Mesendoderm (in vitro differentiated cells): ENCODE measurements at regions not wholly inside any gene's neighbourhood (a gene's known extent, or its start where the extent isn't known, plus 50 kb on each side); places are given as distances from the start of the nearest gene placed in this dataset.

ENCODE experiments used
- DNase-seq: peaks from one replicate; pipeline ENCODE4 v3.0.0; 2013
- H2AK5ac ChIP-seq: 2 replicates; pipeline ENCODE4 v1.6.1; 2013; ENCODE audit warnings: low read length, inconsistent platforms
- H2BK120ac ChIP-seq: 2 replicates; pipeline ENCODE4 v1.6.1; 2013; ENCODE audit warnings: low read depth, mild to moderate bottlenecking, low read length, moderate library complexity, mixed read lengths
- H2BK15ac ChIP-seq: replicated peaks from 2 replicates; pipeline ENCODE4 v1.6.1; 2013; ENCODE audit warnings: low read depth, mild to moderate bottlenecking, moderate library complexity
- H2BK5ac ChIP-seq: 2 replicates; pipeline ENCODE4 v1.6.1; 2013; ENCODE audit warnings: low read length, inconsistent platforms
- H3K18ac ChIP-seq: 2 replicates; pipeline ENCODE4 v1.6.1; 2013; ENCODE audit warnings: mild to moderate bottlenecking, low read length, mixed read lengths
- H3K23ac ChIP-seq: one replicate; pipeline ENCODE4 v1.6.1; 2013; ENCODE audit warnings: low read length
- H3K27ac ChIP-seq: 2 replicates; pipeline ENCODE4 v1.5.1; 2013; ENCODE audit warnings: low read depth, mild to moderate bottlenecking, inconsistent platforms, low read length, moderate library complexity
- H3K27me3 ChIP-seq: 2 replicates; pipeline ENCODE4 v1.6.1; 2013; ENCODE audit warnings: low read length, control low read depth, mild to moderate bottlenecking, inconsistent platforms; ENCODE audit not compliant: insufficient read depth, poor library complexity
- H3K36me3 ChIP-seq: 2 replicates; pipeline ENCODE4 v1.6.1; 2013; ENCODE audit warnings: low read length, inconsistent platforms; ENCODE audit not compliant: control insufficient read depth, insufficient read depth
- H3K4ac ChIP-seq: one replicate; pipeline ENCODE4 v1.6.1; 2013; ENCODE audit warnings: low read depth, mild to moderate bottlenecking, low read length, moderate library complexity
- H3K4me1 ChIP-seq: 2 replicates; pipeline ENCODE4 v1.6.1; 2013; ENCODE audit warnings: low read depth, low read length, inconsistent platforms; ENCODE audit not compliant: control insufficient read depth
- H3K4me2 ChIP-seq: 2 replicates; pipeline ENCODE4 v1.6.1; 2013; ENCODE audit warnings: low read length
- H3K4me3 ChIP-seq: 2 replicates; pipeline ENCODE4 v1.5.1; 2013; ENCODE audit warnings: mild to moderate bottlenecking, low read length
- H3K56ac ChIP-seq: one replicate; pipeline ENCODE4 v1.6.1; 2013; ENCODE audit warnings: low read length
- H3K79me1 ChIP-seq: 2 replicates; pipeline ENCODE4 v1.6.1; 2013; ENCODE audit warnings: low read length, inconsistent platforms
- H3K79me2 ChIP-seq: 2 replicates; pipeline ENCODE4 v1.6.1; 2013; ENCODE audit warnings: mild to moderate bottlenecking, low read length; ENCODE audit not compliant: control insufficient read depth, insufficient read depth
- H3K9ac ChIP-seq: 2 replicates; pipeline ENCODE4 v1.6.1; 2013; ENCODE audit warnings: low read length, inconsistent platforms
- H4K5ac ChIP-seq: one replicate; pipeline ENCODE4 v1.6.1; 2013; ENCODE audit warnings: low read length
- H4K8ac ChIP-seq: one replicate; pipeline ENCODE4 v1.6.1; 2013; ENCODE audit warnings: low read depth, mild to moderate bottlenecking, control low read depth, low read length, moderate library complexity
- WGBS: extraction: QIAGEN DNeasy Blood & Tissue Kit; methylation state at CpG from one replicate; pipeline ENCODE4 v1.1.7; 2013; ENCODE audit warnings: low lambda C conversion rate, missing lambda C conversion rate; ENCODE audit not compliant: insufficient coverage; ENCODE audit errors: extremely low coverage; 5-methylcytosine and 5-hydroxymethylcytosine counted together

GRCh38 chr4:176453658-176454057 lies 133.9 kb downstream of the SPCS3 start:
- no peak overlapping the region for H3K4me2 ChIP-seq

GRCh38 chr4:176464748-176465147 lies 145.0 kb downstream of the SPCS3 start:
- Histone ChIP-seq H2BK5ac (no peak overlapping the region), H3K4me3 (no peak overlapping the region), H3K23ac (no peak overlapping the region), H3K36me3 (no peaks in the 10 kb centered on the region), H3K4me2 (no peak overlapping the region), H4K8ac (no peak overlapping the region), H3K79me2 (no peaks in the 10 kb centered on the region), H3K4ac (no peak overlapping the region), H4K5ac (no peak overlapping the region), H3K56ac (no peak overlapping the region), H3K27me3 (no peaks in the 10 kb centered on the region), H3K27ac (no peak overlapping the region), H3K4me1 (no peaks in the 10 kb centered on the region), H2BK120ac (no peak overlapping the region), H2AK5ac (no peak overlapping the region), H3K18ac (no peak overlapping the region), H2BK15ac (no peak overlapping the region), H3K9ac (no peak overlapping the region), H3K79me1 (no peaks in the 10 kb centered on the region)
- WGBS: no CpG with 5 or more reads among the region's 2 CpGs
- DNase-seq: no peak

More at GRCh38 chr4:176453658-176454057, 133.9 kb downstream of the SPCS3 start:
- Histone ChIP-seq H4K8ac (no peak overlapping the region), H3K4me3 (no peak overlapping the region), H2AK5ac (no peak overlapping the region), H2BK15ac (no peak overlapping the region), H3K56ac (no peak overlapping the region), H3K4ac (no peak overlapping the region), H3K23ac (no peak overlapping the region), H4K5ac (no peak overlapping the region), H3K27ac (no peak overlapping the region), H3K36me3 (no peaks in the 10 kb centered on the region), H3K79me1 (no peaks in the 10 kb centered on the region), H3K4me1 (no peaks in the 10 kb centered on the region), H2BK5ac (no peak overlapping the region), H3K27me3 (no peaks in the 10 kb centered on the region), H2BK120ac (no peak overlapping the region), H3K18ac (no peak overlapping the region), H3K9ac (no peak overlapping the region), H3K79me2 (no peaks in the 10 kb centered on the region)
- WGBS: no CpG with 5 or more reads among the region's 2 CpGs
- DNase-seq: no peak

- H3K27ac ChIP-seq: no peak overlapping the region
- H3K79me2 ChIP-seq: no peaks in the 10 kb centered on the region
- no peak overlapping the region for H2BK15ac ChIP-seq
- H2BK5ac ChIP-seq: no peak overlapping the region
- H2AK5ac ChIP-seq: no peak overlapping the region
- no peaks in the 10 kb centered on the region for H3K36me3 ChIP-seq
- H4K5ac ChIP-seq: no peak overlapping the region
- no peak overlapping the region for H4K8ac ChIP-seq
- WGBS: no CpG with 5 or more reads among the region's 6 CpGs
- no peaks in the 10 kb centered on the region for H3K79me1 ChIP-seq
- no peak overlapping the region for H2BK120ac ChIP-seq
- DNase-seq: no peak
- no peak overlapping the region for H3K4me3 ChIP-seq
- no peak overlapping the region for H3K56ac ChIP-seq
- no peaks in the 10 kb centered on the region for H3K4me1 ChIP-seq
- no peak overlapping the region for H3K4me2 ChIP-seq
- no peak overlapping the region for H3K9ac ChIP-seq
- H3K23ac ChIP-seq: no peak overlapping the region
- H3K18ac ChIP-seq: no peak overlapping the region
- H3K4ac ChIP-seq: no peak overlapping the region
- no peaks in the 10 kb centered on the region for H3K27me3 ChIP-seq
Observed at GRCh38 chr4:176467001-176467400, 147.2 kb downstream of the SPCS3 start.

- H3K18ac ChIP-seq: no peak overlapping the region
- no peaks in the 10 kb centered on the region for H3K36me3 ChIP-seq
- no peak overlapping the region for H3K4me2 ChIP-seq
- no peak overlapping the region for H2BK5ac ChIP-seq
- no peak overlapping the region for H3K27ac ChIP-seq
- H3K79me2 ChIP-seq: no peaks in the 10 kb centered on the region
- no peak overlapping the region for H4K8ac ChIP-seq
- H2BK15ac ChIP-seq: no peak overlapping the region
- H2BK120ac ChIP-seq: no peak overlapping the region
- H3K56ac ChIP-seq: no peak overlapping the region
- no peak overlapping the region for H3K9ac ChIP-seq
- H3K4me1 ChIP-seq: no peaks in the 10 kb centered on the region
- no peak overlapping the region for H3K4ac ChIP-seq
- H3K27me3 ChIP-seq: no peaks in the 10 kb centered on the region
- H3K23ac ChIP-seq: no peak overlapping the region
- H2AK5ac ChIP-seq: no peak overlapping the region
- H3K79me1 ChIP-seq: no peaks in the 10 kb centered on the region
- no peak for DNase-seq
- no peak overlapping the region for H3K4me3 ChIP-seq
- no peak overlapping the region for H4K5ac ChIP-seq
Observed at GRCh38 chr4:176469546-176469945, 149.8 kb downstream of the SPCS3 start.

GRCh38 chr4:176470671-176471070 lies 150.9 kb downstream of the SPCS3 start:
- H2BK120ac ChIP-seq: no peak overlapping the region
- no peaks in the 10 kb centered on the region for H3K27me3 ChIP-seq
- H4K8ac ChIP-seq: no peak overlapping the region
- H3K36me3 ChIP-seq: no peaks in the 10 kb centered on the region
- no CpG with 5 or more reads among the region's 4 CpGs for WGBS
- H3K4me1 ChIP-seq: no peaks in the 10 kb centered on the region
- no peak overlapping the region for H4K5ac ChIP-seq
- H2BK5ac ChIP-seq: no peak overlapping the region
- no peak overlapping the region for H3K23ac ChIP-seq
- no peak overlapping the region for H2AK5ac ChIP-seq
- no peak overlapping the region for H3K18ac ChIP-seq
- H3K4me2 ChIP-seq: no peak overlapping the region
- no peak overlapping the region for H3K27ac ChIP-seq
- no peak for DNase-seq
- H3K9ac ChIP-seq: no peak overlapping the region
- no peak overlapping the region for H3K4ac ChIP-seq
- H3K79me1 ChIP-seq: no peaks in the 10 kb centered on the region
- H3K79me2 ChIP-seq: no peaks in the 10 kb centered on the region
- H2BK15ac ChIP-seq: no peak overlapping the region
- no peak overlapping the region for H3K56ac ChIP-seq
- H3K4me3 ChIP-seq: no peak overlapping the region

- Histone ChIP-seq H2BK5ac (no peak overlapping the region), H2BK15ac (no peak overlapping the region), H3K27me3 (no peaks in the 10 kb centered on the region), H3K56ac (no peak overlapping the region), H3K79me1 (no peaks in the 10 kb centered on the region), H3K27ac (no peak overlapping the region), H4K5ac (no peak overlapping the region), H3K36me3 (no peaks in the 10 kb centered on the region), H3K23ac (no peak overlapping the region), H2BK120ac (no peak overlapping the region), H3K4me1 (no peaks in the 10 kb centered on the region), H3K4me3 (no peak overlapping the region), H3K9ac (no peak overlapping the region), H2AK5ac (no peak overlapping the region), H3K4ac (no peak overlapping the region), H4K8ac (no peak overlapping the region), H3K4me2 (no peak overlapping the region), H3K18ac (no peak overlapping the region), H3K79me2 (no peaks in the 10 kb centered on the region)
- no CpG with 5 or more reads among the region's 4 CpGs for WGBS
- no peak for DNase-seq
Observed at GRCh38 chr4:176475067-176475466, 155.3 kb downstream of the SPCS3 start.
